NCI-H446 (cell line): ENCODE measurements at regions not wholly inside any gene's neighbourhood (a gene's known extent, or its start where the extent isn't known, plus 50 kb on each side); places are given as distances from the start of the nearest gene placed in this dataset.

Experiments used
- DNase-seq, 2 experiments: peaks; one replicate each; lab custom pipeline; 2025; lab: John Stamatoyannopoulos, UW

DNA sequence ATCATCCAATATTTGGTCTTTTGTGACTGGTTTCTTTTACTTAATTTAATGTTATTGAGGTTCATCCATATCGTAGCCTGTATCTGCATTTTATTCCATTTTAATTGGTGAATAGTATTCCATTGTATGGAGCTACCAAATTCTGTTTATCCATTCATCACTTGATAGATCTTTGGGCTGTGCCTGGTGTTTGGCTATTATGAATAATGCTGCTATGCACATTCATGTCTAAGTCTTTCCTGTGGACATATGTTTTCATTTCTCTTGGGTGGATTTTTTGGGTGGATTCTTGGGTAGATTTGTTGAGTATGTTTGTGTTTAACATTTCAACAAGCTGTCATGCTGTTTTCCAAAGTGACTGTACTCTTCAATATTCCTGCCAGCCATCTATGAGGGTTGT lies 52.5 kb upstream of the NEDD4L start:
- DNase-seq, result no peak

GRCh38 chr18:57989536-57989935 lies 54.5 kb upstream of the NEDD4L start:
- DNase-seq, result no peak

- no peak for DNase-seq
Measured at GRCh38 chr18:57984490-57985115, 59.4 kb upstream of the NEDD4L start.

GRCh38 chr18:57983965-57984364 lies 60.1 kb upstream of the NEDD4L start:
- no peak for DNase-seq

GRCh38 chr18:57983472-57983871 lies 60.6 kb upstream of the NEDD4L start:
- DNase-seq, result no peak

DNA sequence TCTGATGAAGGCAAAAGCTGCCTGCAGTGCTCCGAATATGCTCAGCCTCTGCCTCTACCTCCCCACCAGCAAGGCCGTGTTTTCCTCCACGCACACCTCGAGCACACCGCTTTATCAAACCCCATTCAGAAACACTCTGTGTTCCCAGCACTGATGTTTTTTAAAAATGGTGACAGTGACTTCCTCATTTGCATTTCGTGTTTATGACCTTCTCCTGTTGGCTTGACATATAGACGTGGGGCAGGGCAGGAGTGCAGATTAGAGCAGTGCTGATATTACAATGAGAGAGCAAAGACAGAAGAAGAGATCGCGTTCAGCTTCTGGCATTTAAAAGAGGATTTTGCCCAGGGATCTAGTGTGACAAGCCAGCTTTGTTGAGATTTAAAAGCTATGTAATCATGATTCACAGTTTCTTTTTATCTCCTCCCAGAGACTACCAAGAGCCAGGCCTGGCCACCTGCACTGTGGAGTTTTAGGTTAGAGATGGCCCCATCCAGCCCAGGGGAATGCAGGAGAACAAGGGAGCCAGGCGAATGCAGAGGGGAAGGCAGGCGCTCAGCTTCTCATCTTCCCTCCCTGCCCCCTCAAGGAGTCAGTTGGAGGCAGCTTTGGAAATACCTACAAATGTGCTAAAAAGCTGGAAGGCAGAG lies 61.5 kb upstream of the NEDD4L start:
- no peak for DNase-seq

DNA sequence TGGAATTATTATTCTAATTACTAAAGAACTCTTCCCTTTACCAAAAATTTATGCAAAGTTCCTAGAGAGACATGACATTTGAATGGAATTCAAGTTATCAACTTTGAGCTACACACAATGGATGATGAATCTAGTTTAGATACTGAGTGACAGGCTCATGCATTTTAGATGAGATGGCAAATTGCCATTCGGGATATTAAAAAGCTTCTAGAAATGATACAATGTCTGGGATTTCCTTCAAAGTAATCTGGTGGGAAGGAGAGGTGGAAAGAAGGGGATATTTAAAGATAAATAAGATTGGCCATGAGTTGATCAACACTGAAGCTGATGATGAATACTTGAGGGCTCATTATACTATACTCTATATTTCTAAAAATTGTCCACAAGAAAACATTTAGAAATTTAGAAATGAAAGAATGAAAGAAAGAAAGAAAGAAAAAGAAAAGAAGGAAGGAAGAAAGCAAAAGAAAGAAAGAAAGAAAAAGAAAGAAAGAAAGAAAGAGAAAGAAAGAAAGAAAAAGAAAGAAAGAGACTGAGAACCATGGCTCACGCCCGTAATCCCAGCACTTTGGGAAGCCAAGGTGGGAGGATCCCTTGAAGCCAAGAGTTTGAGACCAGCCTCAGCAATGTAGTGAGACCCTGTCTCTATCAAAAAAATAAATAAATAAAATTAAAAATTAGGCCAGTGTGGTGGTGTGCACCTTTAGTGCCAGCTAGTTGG lies 62.6 kb upstream of the NEDD4L start:
- DNase-seq, result no peak

DNA sequence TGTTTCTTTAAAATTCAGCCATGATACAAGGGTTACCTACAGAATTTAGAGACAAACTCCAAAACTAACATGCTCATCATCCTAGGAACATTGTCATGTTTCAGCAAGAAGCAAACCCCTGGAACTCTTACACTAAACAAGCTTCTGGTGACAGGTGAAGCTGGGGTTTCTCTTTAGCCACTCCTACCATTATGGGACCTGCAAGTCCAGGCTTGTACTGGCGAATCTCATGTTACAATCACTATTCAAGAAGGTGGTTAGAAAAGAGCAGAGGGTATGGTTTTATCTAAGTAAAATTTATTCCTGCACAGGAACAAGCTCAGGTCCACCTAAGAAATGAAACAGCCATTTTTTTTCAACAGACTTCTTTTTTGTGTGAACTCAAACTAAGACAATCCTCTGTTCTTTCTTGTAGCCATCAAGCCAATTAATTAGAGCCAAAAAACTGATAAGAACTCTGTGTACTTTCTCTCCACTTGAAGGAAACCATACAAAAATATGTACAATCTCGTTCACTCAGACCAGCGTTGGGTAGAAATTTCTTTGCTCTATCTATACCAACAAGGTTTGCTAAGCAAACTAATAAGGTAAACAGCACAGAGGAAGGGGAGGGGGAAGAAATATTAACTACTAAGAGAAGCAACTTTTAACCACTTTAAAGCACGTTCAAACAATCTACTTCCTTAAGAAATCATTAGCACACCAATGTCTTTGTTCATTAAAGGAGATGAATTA lies 63.3 kb upstream of the NEDD4L start:
- DNase-seq, result no peak

- DNase-seq, result no peak
Measured at GRCh38 chr18:57976230-57976773, 67.7 kb upstream of the NEDD4L start.

DNA sequence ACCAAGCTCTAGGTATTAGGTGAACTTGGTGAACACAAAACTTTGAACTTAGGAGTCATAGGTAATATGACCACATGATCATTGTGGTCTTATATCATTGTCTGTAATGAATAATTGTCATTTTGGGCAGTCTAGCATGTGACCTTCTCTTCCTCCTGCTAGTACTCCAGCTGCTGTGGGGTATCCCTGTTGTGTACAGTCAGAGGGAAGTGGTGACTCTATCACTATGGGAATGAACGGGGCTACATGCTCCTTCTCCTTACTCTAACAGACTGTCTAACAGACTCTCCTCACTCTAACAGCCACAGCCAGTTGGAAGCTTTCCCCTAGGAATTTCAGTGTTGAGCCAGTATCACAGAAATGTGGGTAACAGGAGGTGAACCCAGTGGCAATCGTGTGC lies 68.2 kb upstream of the NEDD4L start:
- DNase-seq, result no peak

GRCh38 chr18:57974585-57975265 lies 69.3 kb upstream of the NEDD4L start:
- no peak for DNase-seq

GRCh38 chr18:57973889-57974288 lies 70.1 kb upstream of the NEDD4L start:
- DNase-seq, result no peak

GRCh38 chr18:57970356-57971095 lies 73.5 kb upstream of the NEDD4L start:
- DNase-seq, result no peak

DNA sequence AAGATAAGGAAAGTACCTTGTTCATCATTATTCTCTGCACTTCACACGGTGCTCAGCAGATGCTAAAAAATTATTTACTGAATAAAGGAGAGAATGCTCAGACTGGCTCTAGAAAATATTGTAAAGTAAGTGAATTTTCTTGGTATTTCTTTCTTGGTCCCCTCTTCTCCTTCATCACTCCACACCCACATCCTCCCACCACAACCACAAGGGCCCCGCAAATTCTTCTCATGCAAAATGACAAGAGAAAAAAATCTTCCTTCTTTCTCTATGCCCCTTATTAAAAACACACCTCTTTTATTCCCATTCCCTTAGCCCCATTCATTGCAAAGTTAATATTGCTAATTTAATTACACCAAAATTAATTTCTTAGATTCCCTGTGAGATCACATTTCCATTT lies 74.2 kb upstream of the NEDD4L start:
- no peak for DNase-seq

GRCh38 chr18:57965246-57965645 lies 78.8 kb upstream of the NEDD4L start:
- no peak for DNase-seq

DNA sequence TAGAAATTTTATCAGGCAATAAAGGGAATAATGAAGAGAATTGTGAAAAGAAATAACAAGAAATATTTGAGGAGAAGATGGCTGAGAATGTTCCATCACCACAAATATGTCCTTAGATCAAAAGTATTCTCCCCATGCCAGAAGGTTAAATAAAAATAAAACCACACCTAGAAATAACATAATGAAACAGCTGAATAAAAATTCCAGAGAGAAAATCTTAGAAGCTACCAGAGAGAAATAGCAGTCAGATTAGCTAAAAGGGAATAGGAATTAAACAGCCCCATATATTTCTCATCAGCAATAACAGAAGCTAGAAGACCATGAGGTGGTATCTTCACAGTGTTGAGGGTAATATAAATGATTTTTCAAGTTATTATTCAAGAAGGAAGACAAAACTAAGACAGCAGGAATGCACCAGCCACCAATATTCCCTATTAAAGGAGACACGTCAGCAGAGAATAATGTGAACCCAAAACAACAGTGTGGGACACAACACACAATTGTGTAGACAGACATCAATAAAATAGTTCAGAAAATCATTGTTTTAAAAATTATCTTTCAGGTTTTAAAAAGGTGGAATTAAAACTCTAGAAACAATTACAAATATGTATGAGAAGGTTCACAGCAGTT lies 82.0 kb upstream of the NEDD4L start:
- DNase-seq, result no peak

GRCh38 chr18:57961411-57961810 lies 82.6 kb upstream of the NEDD4L start:
- DNase-seq, result no peak

- no peak for DNase-seq
Measured at GRCh38 chr18:57959278-57959677, 84.7 kb upstream of the NEDD4L start.

DNA sequence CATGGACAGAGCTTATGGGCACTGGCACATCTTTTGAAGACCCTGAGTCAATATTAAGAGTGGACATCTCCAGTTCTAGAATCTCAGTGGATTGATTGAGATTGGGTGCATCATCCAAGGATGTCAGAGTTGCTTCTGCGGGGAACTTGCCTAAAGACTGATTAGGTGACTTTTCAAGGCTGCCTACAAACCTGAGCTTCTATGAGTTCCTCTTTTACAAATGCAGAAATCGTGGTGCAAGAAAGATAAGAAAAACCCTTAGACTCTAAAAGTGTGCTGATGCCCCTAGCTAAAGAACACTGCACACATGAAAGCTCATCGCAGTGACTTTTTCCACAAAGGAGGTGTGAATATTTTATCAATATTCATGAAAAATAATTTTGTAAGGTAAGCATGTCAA lies 86.8 kb upstream of the NEDD4L start:
- no peak for DNase-seq

GRCh38 chr18:57956491-57956890 lies 87.5 kb upstream of the NEDD4L start:
- DNase-seq, result no peak

GRCh38 chr18:57954935-57955334 lies 89.1 kb upstream of the NEDD4L start:
- no peak for DNase-seq
